Fibroblast of skin of right biceps (primary cell): ENCODE measurements at regions not wholly inside any gene's neighbourhood (a gene's known extent, or its start where the extent isn't known, plus 50 kb on each side); places are given as distances from the start of the nearest gene placed in this dataset.

Experiments used
- DNase-seq: peaks from one replicate; pipeline ENCODE4 v3.0.0-alpha.2; 2013

- DNase-seq, result peak; percentile 64
These were observed 79.2 kb upstream of the TNR start for GRCh38 chr1:175822580-175822979.

GRCh38 chr1:175820456-175821025 lies 77.1 kb upstream of the TNR start:
- no peak for DNase-seq

GRCh38 chr1:175818929-175819328 lies 75.5 kb upstream of the TNR start:
- DNase-seq, result no peak

GRCh38 chr1:175817445-175817844 lies 74.0 kb upstream of the TNR start:
- DNase-seq, result no peak

- no peak for DNase-seq
These were observed 71.5 kb upstream of the TNR start for GRCh38 chr1:175814885-175815284.

GRCh38 chr1:175812936-175813335 lies 69.5 kb upstream of the TNR start:
- DNase-seq, result no peak

GRCh38 chr1:175810305-175810704 lies 66.9 kb upstream of the TNR start:
- DNase-seq, result no peak

- no peak for DNase-seq
These were observed 65.6 kb upstream of the TNR start for GRCh38 chr1:175808999-175809398.

- DNase-seq, result no peak
These were observed 65.2 kb upstream of the TNR start for GRCh38 chr1:175808573-175808972.

- DNase-seq, result peak; percentile 10
These were observed 61.2 kb upstream of the TNR start for GRCh38 chr1:175804561-175804960.

GRCh38 chr1:175803413-175803812 lies 60.0 kb upstream of the TNR start:
- DNase-seq, result no peak

- no peak for DNase-seq
These were observed 59.2 kb upstream of the TNR start for GRCh38 chr1:175802407-175803123.

GRCh38 chr1:175801979-175802378 lies 58.6 kb upstream of the TNR start:
- DNase-seq, result no peak

- no peak for DNase-seq
These were observed 54.2 kb upstream of the TNR start for GRCh38 chr1:175797576-175797975.

- no peak for DNase-seq
These were observed 51.2 kb upstream of the TNR start for GRCh38 chr1:175794586-175794985.

GRCh38 chr1:175793617-175794016 lies 50.2 kb upstream of the TNR start:
- no peak for DNase-seq
